Activated CD4-positive, alpha-beta T cell treated with anti-CD3 and anti-CD28 coated beads for 48 hours (primary cell): ENCODE measurements at regions not wholly inside any gene's neighbourhood (a gene's known extent, or its start where the extent isn't known, plus 50 kb on each side); places are given as distances from the start of the nearest gene placed in this dataset.
A peak's percentile ranks its signal among the peaks of the same experiment; 100 is the strongest.

Experiments
- DNase-seq: peaks from one replicate; pipeline ENCODE4 v3.0.0-alpha.2; 2020

- no peak for DNase-seq
Measured at GRCh38 chr10:131724169-131724545, 176.7 kb upstream of the PPP2R2D start.

- no peak for DNase-seq
Measured at GRCh38 chr10:131724891-131725580, 175.8 kb upstream of the PPP2R2D start.

- no peak for DNase-seq
Measured at GRCh38 chr10:131725581-131726069, 175.2 kb upstream of the PPP2R2D start.

- peak; percentile 24 for DNase-seq
Measured at GRCh38 chr10:131726076-131726880, 174.5 kb upstream of the PPP2R2D start.

- no peak for DNase-seq
Measured at GRCh38 chr10:131726967-131727366, 173.8 kb upstream of the PPP2R2D start.

- DNase-seq = no peak
Measured at GRCh38 chr10:131727560-131727959, 173.2 kb upstream of the PPP2R2D start.

GRCh38 chr10:131728286-131729228 is 172.3 kb upstream of the PPP2R2D start:
- no peak for DNase-seq

GRCh38 chr10:131729361-131729760 is 171.4 kb upstream of the PPP2R2D start:
- no peak for DNase-seq

- DNase-seq = no peak
Measured at GRCh38 chr10:131729938-131730660, 170.7 kb upstream of the PPP2R2D start.

- DNase-seq = no peak
Measured at GRCh38 chr10:131730771-131731497, 169.9 kb upstream of the PPP2R2D start.

- no peak for DNase-seq
Measured at GRCh38 chr10:131731780-131732630, 168.8 kb upstream of the PPP2R2D start.

- no peak for DNase-seq
Measured at GRCh38 chr10:131732631-131733127, 168.1 kb upstream of the PPP2R2D start.

- DNase-seq = no peak
Measured at GRCh38 chr10:131733596-131733995, 167.2 kb upstream of the PPP2R2D start.

- DNase-seq = no peak
Measured at GRCh38 chr10:131735577-131735976, 165.2 kb upstream of the PPP2R2D start.

- DNase-seq = no peak
Measured at GRCh38 chr10:131736321-131736980, 164.4 kb upstream of the PPP2R2D start.

GRCh38 chr10:131737543-131738395 is 163.0 kb upstream of the PPP2R2D start:
- DNase-seq = no peak

GRCh38 chr10:131738396-131738735 is 162.4 kb upstream of the PPP2R2D start:
- DNase-seq = no peak

GRCh38 chr10:131739206-131739605 is 161.6 kb upstream of the PPP2R2D start:
- no peak for DNase-seq

GRCh38 chr10:131742500-131742951 is 158.3 kb upstream of the PPP2R2D start:
- no peak for DNase-seq
